ENCODE measurements at regions not wholly inside any gene's neighbourhood (a gene's known extent, or its start where the extent isn't known, plus 50 kb on each side); places are given as distances from the start of the nearest gene placed in this dataset.

GRCh38 chr6:21455071-21455470 lies 138.5 kb upstream of the SOX4 start:
- TF ChIP-seq POLR2A (IDR thresholded peaks at IDR 0.05), result no peak
- TF ChIP-seq CTCF (IDR thresholded peaks at IDR 0.05), result no peak

Measured in Peyer's patch (tissue), 4 donors.